Left ventricle myocardium superior (tissue), 1 donor: ENCODE measurements at regions not wholly inside any gene's neighbourhood (a gene's known extent, or its start where the extent isn't known, plus 50 kb on each side); places are given as distances from the start of the nearest gene placed in this dataset.
"Not testable (repeated sequence)": the region's sequence is repeated elsewhere in the genome, so short reads cannot be mapped to it uniquely, and the experiment has no call there.

Experiments
- ATAC-seq: fragments of 200-7000 bp; cut with Tn5 transposase; one replicate; pipeline ENCODE4 v1.9.1; 2020; ENCODE audit warnings: mild to moderate bottlenecking, moderate library complexity
- DNase-seq: peaks from one replicate; pipeline ENCODE4 v3.0.0-alpha.2; 2020
- intact Hi-C: fragments of 100-400 bp; cut with micrococcal nuclease; formaldehyde crosslinking; loops from one replicate; pipeline ENCODE4 v1.11.0; 2022
- donor health status: DM: no; HTN: yes; CAD: no; lungs with severe emphysema.

- intact Hi-C loops = not testable (repeated sequence)
These were observed 130.5 kb downstream of the FZD1 start for GRCh38 chr7:91394757-91395156.

GRCh38 chr7:91395313-91395712, 131.1 kb downstream of the FZD1 start:
- intact Hi-C loops, DNase-seq, ATAC-seq: not testable (repeated sequence)

More at GRCh38 chr7:91394757-91395156, 130.5 kb downstream of the FZD1 start:
- ATAC-seq, DNase-seq: not testable (repeated sequence)

- intact Hi-C loops = no loop called here
- no peak for DNase-seq
- no peak for ATAC-seq
These were observed 132.9 kb downstream of the FZD1 start for GRCh38 chr7:91397096-91397495.

- ATAC-seq = no peak
These were observed 133.4 kb downstream of the FZD1 start for GRCh38 chr7:91397612-91398011.

DNA sequence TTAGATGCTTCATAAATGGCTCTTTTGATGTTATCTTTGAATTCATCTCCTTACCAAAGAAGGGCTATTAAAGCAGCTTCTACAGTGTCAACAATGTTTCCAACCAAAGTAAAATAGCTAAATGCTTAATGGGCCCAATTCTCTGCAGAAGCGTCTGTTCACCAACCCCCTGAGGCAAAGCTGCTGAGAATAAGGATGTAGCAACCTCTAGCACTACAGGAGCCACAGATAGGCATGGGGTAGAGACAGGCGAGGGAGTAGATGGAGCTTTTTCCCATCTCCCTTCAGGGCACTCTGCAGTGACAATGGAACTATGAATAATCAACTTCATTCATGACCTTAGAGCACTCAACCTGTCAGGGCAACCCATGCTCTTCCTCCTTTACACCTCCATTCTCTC, 134.1 kb downstream of the FZD1 start:
- ATAC-seq (no peak), DNase-seq (no peak)
- intact Hi-C loops = no loop called here

More at GRCh38 chr7:91397612-91398011, 133.4 kb downstream of the FZD1 start:
- no peak for DNase-seq
- intact Hi-C loops = no loop called here

DNA sequence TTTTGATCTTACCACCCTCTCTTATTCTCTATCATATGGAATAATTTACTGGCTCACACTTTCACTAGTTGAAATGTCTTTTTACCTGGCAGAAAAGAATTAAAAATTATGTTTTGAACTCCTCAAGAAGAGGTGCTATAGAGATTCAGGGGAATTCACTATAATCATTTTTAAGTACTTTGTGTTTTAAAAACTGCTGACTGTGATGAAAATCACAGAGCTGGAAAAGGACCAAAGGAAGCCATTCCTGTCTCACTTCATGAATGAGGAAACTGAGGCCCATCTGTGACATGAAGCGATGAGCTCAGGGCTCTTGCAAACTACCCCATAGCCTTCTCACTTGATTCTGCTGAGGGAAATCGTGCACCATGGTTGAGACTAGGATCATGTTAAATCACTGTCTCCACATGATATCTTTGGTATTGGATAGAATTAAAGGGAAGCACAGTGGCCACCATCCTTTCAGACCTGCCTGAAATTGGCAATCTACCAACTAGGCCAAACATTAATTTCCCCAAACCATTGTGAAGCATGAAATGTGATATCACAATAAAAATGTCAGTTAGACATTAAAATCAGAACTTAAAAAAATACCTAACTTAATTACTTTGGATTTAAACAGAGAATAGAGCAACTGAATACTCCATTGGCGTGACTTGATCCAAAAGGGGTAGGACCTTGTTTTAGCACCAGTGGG, 141.0 kb downstream of the FZD1 start:
- DNase-seq = no peak
- ATAC-seq = no peak
- intact Hi-C loops = no loop called here

DNA sequence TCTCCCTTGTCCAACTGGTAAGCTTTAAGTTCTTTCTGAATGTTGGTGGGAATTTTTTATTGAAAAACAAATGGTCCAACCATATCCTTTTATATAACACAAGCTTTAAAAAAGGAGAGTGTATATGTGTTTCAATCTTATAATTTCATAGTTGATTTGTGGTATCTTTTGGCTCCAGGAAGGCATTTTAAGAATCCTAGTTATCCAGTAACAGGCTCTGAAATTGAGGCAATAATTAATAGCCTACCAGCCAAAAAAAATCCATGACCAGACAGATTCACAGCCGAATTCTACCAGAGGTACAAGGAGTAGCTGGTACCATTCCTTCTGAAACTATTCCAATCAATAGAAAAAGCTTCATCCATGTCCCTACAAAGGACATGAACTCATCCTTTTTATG, 141.6 kb downstream of the FZD1 start:
- intact Hi-C loops = not testable (repeated sequence)

GRCh38 chr7:91407942-91408341, 143.7 kb downstream of the FZD1 start:
- ATAC-seq (no peak), DNase-seq (no peak)
- intact Hi-C loops = no loop called here

More for the DNA sequence above, 141.6 kb downstream of the FZD1 start:
- DNase-seq, ATAC-seq: not testable (repeated sequence)

DNA sequence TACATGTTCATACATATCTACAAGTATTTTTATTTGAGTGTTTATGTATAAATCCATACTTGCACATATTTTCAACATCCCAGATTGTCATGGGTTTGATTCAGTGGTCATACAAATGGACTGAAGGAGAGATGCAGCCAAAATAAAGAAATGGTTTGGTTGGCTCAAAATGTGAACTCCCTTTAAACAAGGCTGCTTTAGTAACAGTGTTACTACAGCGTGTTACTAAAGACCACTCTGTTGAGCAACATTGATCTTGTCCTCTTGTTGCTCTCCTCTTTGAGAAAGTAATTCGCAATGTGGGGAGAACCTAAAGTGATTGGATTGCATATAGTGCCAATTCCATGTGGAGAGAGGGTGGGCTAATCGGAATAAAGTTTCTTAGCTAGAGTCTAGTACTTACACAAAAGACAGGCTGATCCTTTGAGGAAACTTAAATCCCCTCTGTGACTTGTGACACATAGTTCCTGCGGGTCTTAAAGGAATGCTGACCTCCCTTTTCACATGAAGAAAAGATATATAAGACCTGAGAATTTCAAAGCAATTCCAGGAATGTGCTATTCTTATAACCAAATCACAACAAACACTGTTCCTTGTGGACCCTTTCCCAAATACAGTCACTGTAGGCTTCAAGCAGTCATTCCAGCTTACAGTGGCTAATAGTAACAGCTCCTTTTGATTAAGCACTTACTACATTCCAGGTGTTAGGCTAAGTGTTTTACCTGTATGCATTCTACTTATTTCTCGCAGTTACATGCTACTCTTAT, 144.3 kb downstream of the FZD1 start:
- intact Hi-C loops = no loop called here
- ATAC-seq (no peak), DNase-seq (no peak)

GRCh38 chr7:91411060-91411459, 146.8 kb downstream of the FZD1 start:
- ATAC-seq (no peak), DNase-seq (no peak)
- intact Hi-C loops = no loop called here

DNA sequence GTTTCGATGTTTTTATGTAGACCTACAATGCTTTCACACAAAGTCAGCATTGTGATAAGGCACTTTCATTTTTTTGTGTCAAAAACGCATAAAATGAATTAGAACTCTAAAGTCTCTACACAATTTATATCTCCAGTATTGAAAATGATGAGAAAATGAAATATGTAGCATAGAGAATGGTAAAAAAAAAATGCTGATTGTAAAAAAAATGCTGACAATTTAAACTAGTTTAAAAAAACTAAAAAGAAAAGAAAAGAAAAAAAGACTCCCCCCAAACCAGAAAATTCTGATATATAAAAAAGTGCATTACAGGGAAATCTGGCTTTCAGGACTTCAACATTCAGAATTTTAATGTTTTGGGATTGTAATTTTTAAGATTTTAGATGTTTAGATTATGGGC, 148.1 kb downstream of the FZD1 start:
- intact Hi-C loops = no loop called here

DNA sequence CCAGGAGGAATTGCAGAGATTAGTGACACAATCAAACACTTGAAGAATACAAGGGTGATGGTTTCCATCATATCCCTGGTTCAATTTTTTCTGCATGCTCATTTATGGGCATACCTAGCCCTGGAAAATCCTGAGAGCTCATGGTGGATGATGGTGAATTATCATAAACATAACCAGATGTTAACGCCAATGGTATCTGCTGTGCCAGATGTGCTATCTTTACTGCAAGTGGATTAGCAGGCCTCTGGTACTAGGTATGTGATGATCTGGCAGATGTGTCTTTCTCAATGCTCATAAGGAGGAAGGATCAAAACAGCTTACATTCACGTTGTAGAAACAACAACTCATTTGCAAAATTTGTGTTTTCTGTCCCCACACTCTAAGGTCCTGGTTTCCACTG, 150.5 kb downstream of the FZD1 start:
- DNase-seq (no peak), ATAC-seq (no peak)
- intact Hi-C loops = no loop called here

More for the DNA sequence above, 148.1 kb downstream of the FZD1 start:
- no peak for ATAC-seq
- DNase-seq = no peak

GRCh38 chr7:91416155-91416865, 152.1 kb downstream of the FZD1 start:
- no peak for ATAC-seq
- intact Hi-C loops = no loop called here

GRCh38 chr7:91420606-91421005, 156.4 kb downstream of the FZD1 start:
- intact Hi-C loops = no loop called here
- no peak for DNase-seq
- ATAC-seq = no peak

More at GRCh38 chr7:91416155-91416865, 152.1 kb downstream of the FZD1 start:
- DNase-seq = no peak

GRCh38 chr7:91421018-91421417, 156.8 kb downstream of the FZD1 start:
- intact Hi-C loops = no loop called here
- no peak for DNase-seq
- no peak for ATAC-seq

GRCh38 chr7:91424371-91424770, 160.1 kb downstream of the FZD1 start:
- intact Hi-C loops = no loop called here
- ATAC-seq = no peak

DNA sequence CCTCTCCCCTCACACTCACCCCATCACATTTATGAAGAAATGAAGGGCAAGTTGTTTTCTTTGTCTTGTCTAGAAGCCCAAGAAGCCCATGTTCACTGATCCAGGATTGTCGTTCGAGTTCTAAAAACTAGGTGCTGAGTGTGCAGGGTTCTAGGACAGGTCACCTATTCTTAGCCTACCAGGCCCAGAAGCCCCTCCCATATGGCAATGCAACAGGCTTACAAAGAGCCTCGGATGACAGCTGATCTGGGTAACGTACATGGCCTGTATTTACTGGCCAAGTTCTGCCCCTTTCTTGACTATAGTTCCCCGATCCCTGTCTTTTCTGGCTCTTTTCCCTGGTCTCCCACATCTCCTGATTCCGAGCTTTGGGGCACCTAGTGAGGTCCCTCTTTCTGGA, 160.9 kb downstream of the FZD1 start:
- DNase-seq = no peak
- intact Hi-C loops = no loop called here
- ATAC-seq = peak; percentile 55

More at GRCh38 chr7:91424371-91424770, 160.1 kb downstream of the FZD1 start:
- no peak for DNase-seq

DNA sequence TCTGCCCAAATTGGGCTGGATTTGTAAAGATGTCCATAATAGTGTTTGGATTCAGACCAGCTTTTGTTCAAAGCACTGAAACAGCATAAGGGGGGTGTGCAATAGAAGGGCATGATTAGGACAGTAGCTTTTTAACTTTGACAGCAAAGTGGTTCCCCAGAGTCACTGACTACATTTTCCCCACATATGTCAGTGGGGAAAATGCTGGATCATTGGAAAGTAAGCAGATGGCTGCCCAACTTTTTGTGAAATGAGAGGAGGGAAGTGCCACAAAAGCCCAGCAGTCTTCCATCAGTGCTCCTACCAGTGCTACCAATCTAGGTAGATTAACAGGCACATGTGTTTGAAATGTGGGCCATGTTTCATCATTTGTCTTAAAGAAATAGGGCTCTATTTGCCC, 162.8 kb downstream of the FZD1 start:
- DNase-seq = no peak
- ATAC-seq = no peak
- intact Hi-C loops = no loop called here

- ATAC-seq = no peak
- no peak for DNase-seq
- intact Hi-C loops = no loop called here
These were observed 167.4 kb downstream of the FZD1 start for GRCh38 chr7:91431601-91432000.

DNA sequence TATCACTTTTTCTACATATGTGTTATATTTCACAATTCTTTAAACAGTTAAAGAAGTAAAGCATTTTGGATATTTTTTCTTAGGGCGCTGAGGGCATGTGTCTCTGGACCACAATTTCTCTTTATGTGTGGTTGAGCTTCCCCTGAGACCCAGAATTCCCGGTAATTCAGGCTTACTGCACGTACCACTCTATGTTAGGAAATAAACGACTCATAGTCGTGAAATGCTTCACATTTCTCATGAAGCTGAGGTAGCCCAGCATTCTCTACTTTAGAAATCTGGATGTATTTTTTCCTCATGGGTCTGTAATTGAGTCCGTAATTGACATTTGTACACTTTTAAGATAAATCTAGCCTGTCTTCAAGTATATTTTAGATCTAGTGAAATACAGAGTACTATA, 170.6 kb downstream of the FZD1 start:
- DNase-seq (no peak), ATAC-seq (no peak)
- intact Hi-C loops = no loop called here
